ENCODE measurements at regions not wholly inside any gene's neighbourhood (a gene's known extent, or its start where the extent isn't known, plus 50 kb on each side); places are given as distances from the start of the nearest gene placed in this dataset.

GRCh38 chrX:116238093-116238492 is 67.5 kb downstream of the AGTR2 start:
- no peak overlapping the region for H3K4me2 ChIP-seq (ENCODE audit: low read depth, low read length)
- ATAC-seq (ENCODE audit: low read depth) (no peak), DNase-seq (no peak)
- no peaks in the 10 kb centered on the region for H3K9me1 ChIP-seq (ENCODE audit: insufficient read depth, low read length)
- H4K20me1 ChIP-seq (ENCODE audit: insufficient read depth, low read length): no peaks in the 10 kb centered on the region
- no peaks in the 10 kb centered on the region for H3K4me1 ChIP-seq (ENCODE audit: control insufficient read depth, insufficient read depth, low read length)
- in situ Hi-C loops (cut with MboI; ENCODE audit: low sequenced_read_pairs) (no loop called here), dilution Hi-C loops (cut with HindIII; ENCODE audit: low sequenced_read_pairs, unreplicated experiment) (no loop called here), intact Hi-C loops (cut with micrococcal nuclease) (no loop called here)
- no peaks in the 10 kb centered on the region for H3K36me3 ChIP-seq (ENCODE audit: control insufficient read depth, insufficient read depth, low read length)
- H3K9me3 ChIP-seq (ENCODE audit: control insufficient read depth, insufficient read depth, low read length): 0 out of 2 replicates have a peak, but pooled peaks cover 2% of the 10 kb centered on the region
- BruUV-seq (replicated peaks): no TSS peak
- CTCF ChIA-PET: no interaction called here
- H3K79me1 ChIP-seq (ENCODE audit: low read depth in 1 of 2, low read length in 2 of 2): no peaks in the 10 kb centered on the region
- H2AK5ac ChIP-seq (ENCODE audit: low read depth, low read length): no peak overlapping the region
- no peak overlapping the region for H3K56ac ChIP-seq (ENCODE audit: extremely low read depth, insufficient read depth, low read length)
- no peak for TF ChIP-seq SMC3 (IDR thresholded peaks at IDR 0.05; ENCODE audit: low read depth, low read length)
- TF ChIP-seq MAZ (IDR thresholded peaks at IDR 0.05; ENCODE audit: borderline replicate concordance, low read depth, low read length): no peak
- no peak for TF ChIP-seq CEBPB (IDR thresholded peaks at IDR 0.05; ENCODE audit: low read depth, low read length)
- no peak for TF ChIP-seq POLR2A (IDR thresholded peaks at IDR 0.05; ENCODE audit: low read depth, low read length)
- TF ChIP-seq BHLHE40 (IDR thresholded peaks at IDR 0.05; ENCODE audit: low read depth, low read length): no peak
- TF ChIP-seq NFE2L2 (IDR thresholded peaks at IDR 0.05; ENCODE audit: low read depth, low read length): no peak
- no peak for TF ChIP-seq RCOR1 (IDR thresholded peaks at IDR 0.05; ENCODE audit: insufficient replicate concordance, low read length)
- no peak for TF ChIP-seq MXI1 (IDR thresholded peaks at IDR 0.05; ENCODE audit: borderline replicate concordance, low read depth, low read length)
- TF ChIP-seq RFX5 (IDR thresholded peaks at IDR 0.05; ENCODE audit: low read depth, low read length): no peak
- TF ChIP-seq FOS (IDR thresholded peaks at IDR 0.05; ENCODE audit: low read depth, low read length): no peak
- TF ChIP-seq CHD1 (IDR thresholded peaks at IDR 0.05; ENCODE audit: low read depth, low read length): no peak
- TF ChIP-seq RAD21 (IDR thresholded peaks at IDR 0.05; ENCODE audit: low read length): no peak
- no peak for TF ChIP-seq ELK1 (IDR thresholded peaks at IDR 0.05; ENCODE audit: borderline replicate concordance, low read depth, low read length)
- no peak for TF ChIP-seq MAFK (IDR thresholded peaks at IDR 0.05; ENCODE audit: low read depth, low read length)
- no peak for TF ChIP-seq CTCF (conservative IDR thresholded peaks at IDR 0.05; ENCODE audit: low read depth, low read length)
- no peak for TF ChIP-seq USF2 (IDR thresholded peaks at IDR 0.05; ENCODE audit: low read depth, low read length)
- no peak overlapping the region for H3K18ac ChIP-seq (ENCODE audit: low read depth, low read length)
- H3K4ac ChIP-seq (ENCODE audit: low read depth, low read length): no peak overlapping the region
- H2AK9ac ChIP-seq (replicated peaks; ENCODE audit: low read depth, low read length, poor library complexity): no peak overlapping the region
- no peak overlapping the region for H4K5ac ChIP-seq (ENCODE audit: low read depth, low read length)
- no peak overlapping the region for H3K14ac ChIP-seq (replicated peaks; ENCODE audit: low read depth, low read length)
- POLR2A ChIA-PET (ENCODE audit: unreplicated experiment): no interaction called here
- no peak overlapping the region for H2BK120ac ChIP-seq (ENCODE audit: low read depth, low read length)
- no peak overlapping the region for H3K9ac ChIP-seq (ENCODE audit: low read depth, low read length)
- H2BK5ac ChIP-seq (ENCODE audit: low read depth, low read length, poor library complexity, severe bottlenecking): no peak overlapping the region
- no peak overlapping the region for H4K8ac ChIP-seq (ENCODE audit: low read depth in 2 of 2, low read length in 2 of 2)
- H2BK20ac ChIP-seq (ENCODE audit: low read depth, low read length): no peak overlapping the region
- WGBS, 2 experiments (ENCODE audit: extremely low coverage in 2 of 2, insufficient read length in 1 of 2): no CpG with 5 or more reads among the region's 1 CpG
- H2AFZ ChIP-seq (replicated peaks; ENCODE audit: low read length, poor library complexity): no peak overlapping the region
- H3K27me3 ChIP-seq (ENCODE audit: control insufficient read depth, insufficient read depth, low read length): no peaks in the 10 kb centered on the region
- H3K23ac ChIP-seq (ENCODE audit: low read depth, low read length): no peak overlapping the region
- no peak overlapping the region for H4K91ac ChIP-seq (ENCODE audit: insufficient read depth, low read depth, low read length)
- H2BK15ac ChIP-seq (ENCODE audit: low read depth, low read length): no peak overlapping the region
- no peak overlapping the region for H3K4me3 ChIP-seq (ENCODE audit: insufficient read depth, low read depth, low read length)
- H3K27ac ChIP-seq (ENCODE audit: insufficient read depth, low read length): no peak overlapping the region

All from IMR-90 (cell line).